Stomach (tissue), 4 donors: ENCODE measurements at regions not wholly inside any gene's neighbourhood (a gene's known extent, or its start where the extent isn't known, plus 50 kb on each side); places are given as distances from the start of the nearest gene placed in this dataset.

ENCODE experiments used
- POLR2A ChIP-seq, 4 donors: fragments of 450-650 bp; IDR thresholded peaks; one replicate each; pipeline ENCODE4 v1.6.1; 2016; ENCODE audit warnings: antibody characterized with exemption in 4 of 4, control low read depth in 2 of 4, mild to moderate bottlenecking in 1 of 4, moderate library complexity in 1 of 4
- TF ChIP-seq, protein P1 (sequence below), 7 experiments: fragments of 450-650 bp in 4 of 7; fragments of 200-600 bp in 3 of 7; sonication (generic) in 3 of 7; IDR thresholded peaks; one replicate each; pipeline ENCODE4 v1.5.1; 2016 to 2019; ENCODE audit warnings: antibody characterized with exemption in 7 of 7, control low read depth in 2 of 7, mild to moderate bottlenecking in 1 of 7

- TF ChIP-seq POLR2A (IDR thresholded peaks at IDR 0.05): no peak
- TF ChIP-seq, protein P1, sequence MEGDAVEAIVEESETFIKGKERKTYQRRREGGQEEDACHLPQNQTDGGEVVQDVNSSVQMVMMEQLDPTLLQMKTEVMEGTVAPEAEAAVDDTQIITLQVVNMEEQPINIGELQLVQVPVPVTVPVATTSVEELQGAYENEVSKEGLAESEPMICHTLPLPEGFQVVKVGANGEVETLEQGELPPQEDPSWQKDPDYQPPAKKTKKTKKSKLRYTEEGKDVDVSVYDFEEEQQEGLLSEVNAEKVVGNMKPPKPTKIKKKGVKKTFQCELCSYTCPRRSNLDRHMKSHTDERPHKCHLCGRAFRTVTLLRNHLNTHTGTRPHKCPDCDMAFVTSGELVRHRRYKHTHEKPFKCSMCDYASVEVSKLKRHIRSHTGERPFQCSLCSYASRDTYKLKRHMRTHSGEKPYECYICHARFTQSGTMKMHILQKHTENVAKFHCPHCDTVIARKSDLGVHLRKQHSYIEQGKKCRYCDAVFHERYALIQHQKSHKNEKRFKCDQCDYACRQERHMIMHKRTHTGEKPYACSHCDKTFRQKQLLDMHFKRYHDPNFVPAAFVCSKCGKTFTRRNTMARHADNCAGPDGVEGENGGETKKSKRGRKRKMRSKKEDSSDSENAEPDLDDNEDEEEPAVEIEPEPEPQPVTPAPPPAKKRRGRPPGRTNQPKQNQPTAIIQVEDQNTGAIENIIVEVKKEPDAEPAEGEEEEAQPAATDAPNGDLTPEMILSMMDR (IDR thresholded peaks at IDR 0.05): no peak
Measured at GRCh38 chr1:166691476-166691875, 147.8 kb upstream of the POGK start.
